SH-SY5Y (cell line): ENCODE measurements at regions not wholly inside any gene's neighbourhood (a gene's known extent, or its start where the extent isn't known, plus 50 kb on each side); places are given as distances from the start of the nearest gene placed in this dataset.

ENCODE experiments used
- GATA2 ChIP-seq: IDR thresholded peaks from 2 replicates; pipeline ENCODE4 v1.6.1; 2011; ENCODE audit warnings: mild to moderate bottlenecking, low read depth, low read length
- GATA3 ChIP-seq: IDR thresholded peaks from 2 replicates; pipeline ENCODE4 v1.6.1; 2011; ENCODE audit warnings: low read depth, mild to moderate bottlenecking, low read length, moderate library complexity

GRCh38 chr14:56004323-56004722 is 113.9 kb upstream of the PELI2 start:
- TF ChIP-seq GATA3: no peak
- no peak for TF ChIP-seq GATA2

GRCh38 chr14:56004786-56005185 is 113.4 kb upstream of the PELI2 start:
- TF ChIP-seq GATA2 (no peak), GATA3 (no peak)

GRCh38 chr14:56005191-56006053 is 112.8 kb upstream of the PELI2 start:
- no peak for TF ChIP-seq GATA3

- no peak for TF ChIP-seq GATA3
- no peak for TF ChIP-seq GATA2
Observed at GRCh38 chr14:56008150-56008549, 110.1 kb upstream of the PELI2 start.

- no peak for TF ChIP-seq GATA3
- no peak for TF ChIP-seq GATA2
Observed at GRCh38 chr14:56023661-56024081, 94.5 kb upstream of the PELI2 start.

- TF ChIP-seq GATA2 (no peak), GATA3 (no peak)
Observed at GRCh38 chr14:56025191-56025590, 93.0 kb upstream of the PELI2 start.

GRCh38 chr14:56026506-56026905 is 91.7 kb upstream of the PELI2 start:
- no peak for TF ChIP-seq GATA3
- TF ChIP-seq GATA2: no peak

- no peak for TF ChIP-seq GATA2
- no peak for TF ChIP-seq GATA3
Observed at GRCh38 chr14:56027421-56027820, 90.8 kb upstream of the PELI2 start.

GRCh38 chr14:56027916-56028712 is 90.1 kb upstream of the PELI2 start:
- TF ChIP-seq GATA3 (no peak), GATA2 (no peak)

- TF ChIP-seq GATA2 (no peak), GATA3 (no peak)
Observed at GRCh38 chr14:56036353-56036752, 81.9 kb upstream of the PELI2 start.

- no peak for TF ChIP-seq GATA3
- TF ChIP-seq GATA2: no peak
Observed at GRCh38 chr14:56040121-56040520, 78.1 kb upstream of the PELI2 start.

GRCh38 chr14:56044196-56044595 is 74.0 kb upstream of the PELI2 start:
- TF ChIP-seq GATA2: no peak
- TF ChIP-seq GATA3: no peak

GRCh38 chr14:56046546-56046945 is 71.7 kb upstream of the PELI2 start:
- no peak for TF ChIP-seq GATA3
- no peak for TF ChIP-seq GATA2

- TF ChIP-seq GATA2 (no peak), GATA3 (no peak)
Observed at GRCh38 chr14:56046996-56047395, 71.2 kb upstream of the PELI2 start.

- TF ChIP-seq GATA2 (no peak), GATA3 (no peak)
Observed at GRCh38 chr14:56049536-56049935, 68.7 kb upstream of the PELI2 start.
